RWPE2 (cell line): ENCODE measurements at regions not wholly inside any gene's neighbourhood (a gene's known extent, or its start where the extent isn't known, plus 50 kb on each side); places are given as distances from the start of the nearest gene placed in this dataset.

Source experiments
- ATAC-seq: fragments of 200-7000 bp; cut with Tn5 transposase; 3 replicates; pipeline ENCODE4 v1.9.1; 2021; ENCODE audit warnings: low read depth
- DNase-seq: peaks from one replicate; pipeline ENCODE4 v3.0.0-alpha.2; 2020; ENCODE audit warnings: low spot score
- H3K27ac ChIP-seq: fragments of 450-650 bp; 2 replicates; pipeline ENCODE4 v1.5.1; 2017; ENCODE audit warnings: mild to moderate bottlenecking; ENCODE audit not compliant: poor library complexity, severe bottlenecking
- H3K27me3 ChIP-seq: fragments of 250-450 bp; sonication (Bioruptor Pico); 2 replicates; pipeline ENCODE4 v1.5.1; 2021; ENCODE audit warnings: mild to moderate bottlenecking, moderate library complexity; ENCODE audit not compliant: insufficient read depth, poor library complexity, severe bottlenecking
- H3K36me3 ChIP-seq: fragments of 250-450 bp; sonication (Bioruptor Pico); 2 replicates; pipeline ENCODE4 v1.5.1; 2020; ENCODE audit warnings: low read depth, mild to moderate bottlenecking, moderate library complexity
- H3K4me1 ChIP-seq: fragments of 250-450 bp; sonication (Bioruptor Pico); 2 replicates; pipeline ENCODE4 v1.5.1; 2021; ENCODE audit warnings: mild to moderate bottlenecking, moderate library complexity; ENCODE audit not compliant: insufficient read depth, poor library complexity, severe bottlenecking
- H3K4me3 ChIP-seq: fragments of 250-450 bp; sonication (Bioruptor Pico); 2 replicates; pipeline ENCODE4 v1.5.1; 2021; ENCODE audit warnings: mild to moderate bottlenecking, moderate library complexity; ENCODE audit not compliant: severe bottlenecking
- H3K9me3 ChIP-seq: fragments of 250-450 bp; sonication (Bioruptor Pico); 2 replicates; pipeline ENCODE4 v1.5.1; 2021; ENCODE audit warnings: mild to moderate bottlenecking, moderate library complexity; ENCODE audit not compliant: severe bottlenecking
- TF ChIP-seq, protein P1 (sequence below): fragments of 450-650 bp; IDR thresholded peaks from one replicate; pipeline ENCODE4 v1.5.1; 2017; ENCODE audit warnings: mild to moderate bottlenecking, moderate library complexity; ENCODE audit not compliant: poor library complexity, severe bottlenecking

DNA sequence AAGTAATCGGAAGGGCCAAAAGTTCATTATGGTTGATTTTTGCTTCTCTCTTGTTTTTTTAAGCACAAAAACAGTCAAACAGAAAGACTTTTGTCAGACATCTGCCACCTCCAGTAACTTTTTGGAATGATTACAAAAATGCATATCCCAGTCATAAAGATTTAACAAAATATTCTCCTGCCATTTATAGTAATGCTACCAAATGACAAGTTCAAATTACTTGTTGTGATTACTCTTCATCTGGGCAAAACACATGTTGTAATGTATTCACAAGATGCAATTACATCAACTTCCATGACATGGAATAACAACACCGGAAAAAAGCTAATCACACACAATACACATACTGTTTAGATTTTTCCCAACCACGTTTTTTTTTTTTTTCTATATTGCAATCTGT is 1017.5 kb upstream of the TENM4 start:
- ATAC-seq = no peak
- H3K27ac ChIP-seq = no peak overlapping the region
- H3K36me3 ChIP-seq = no peaks in the 10 kb centered on the region
- no peaks in the 10 kb centered on the region for H3K4me1 ChIP-seq
- no peaks in the 10 kb centered on the region for H3K9me3 ChIP-seq
- no peaks in the 10 kb centered on the region for H3K27me3 ChIP-seq
- TF ChIP-seq, protein P1, sequence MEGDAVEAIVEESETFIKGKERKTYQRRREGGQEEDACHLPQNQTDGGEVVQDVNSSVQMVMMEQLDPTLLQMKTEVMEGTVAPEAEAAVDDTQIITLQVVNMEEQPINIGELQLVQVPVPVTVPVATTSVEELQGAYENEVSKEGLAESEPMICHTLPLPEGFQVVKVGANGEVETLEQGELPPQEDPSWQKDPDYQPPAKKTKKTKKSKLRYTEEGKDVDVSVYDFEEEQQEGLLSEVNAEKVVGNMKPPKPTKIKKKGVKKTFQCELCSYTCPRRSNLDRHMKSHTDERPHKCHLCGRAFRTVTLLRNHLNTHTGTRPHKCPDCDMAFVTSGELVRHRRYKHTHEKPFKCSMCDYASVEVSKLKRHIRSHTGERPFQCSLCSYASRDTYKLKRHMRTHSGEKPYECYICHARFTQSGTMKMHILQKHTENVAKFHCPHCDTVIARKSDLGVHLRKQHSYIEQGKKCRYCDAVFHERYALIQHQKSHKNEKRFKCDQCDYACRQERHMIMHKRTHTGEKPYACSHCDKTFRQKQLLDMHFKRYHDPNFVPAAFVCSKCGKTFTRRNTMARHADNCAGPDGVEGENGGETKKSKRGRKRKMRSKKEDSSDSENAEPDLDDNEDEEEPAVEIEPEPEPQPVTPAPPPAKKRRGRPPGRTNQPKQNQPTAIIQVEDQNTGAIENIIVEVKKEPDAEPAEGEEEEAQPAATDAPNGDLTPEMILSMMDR = no peak
- no peak for DNase-seq
- H3K4me3 ChIP-seq = no peak overlapping the region

DNA sequence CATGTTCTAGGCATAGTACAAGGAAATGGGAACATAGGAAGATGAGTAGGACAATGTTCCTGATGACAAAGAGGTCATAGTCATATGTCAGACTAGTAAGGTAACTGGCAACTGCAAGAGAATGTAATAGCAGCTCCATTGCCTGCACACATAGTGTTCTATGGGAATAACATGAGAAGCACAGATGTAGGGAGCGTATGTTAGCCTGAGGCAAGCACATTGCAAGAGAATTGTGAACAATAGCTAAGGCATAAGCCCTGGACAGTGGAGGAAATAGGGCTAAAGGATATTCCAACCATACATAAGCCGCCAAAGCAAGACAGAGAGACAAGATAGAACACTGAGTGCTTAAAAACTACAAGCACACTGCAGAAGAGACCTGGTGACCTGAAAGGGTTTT is 1017.0 kb upstream of the TENM4 start:
- Histone ChIP-seq H3K4me3 (no peak overlapping the region), H3K36me3 (no peaks in the 10 kb centered on the region), H3K9me3 (no peaks in the 10 kb centered on the region), H3K4me1 (no peaks in the 10 kb centered on the region), H3K27me3 (no peaks in the 10 kb centered on the region), H3K27ac (no peak overlapping the region)
- TF ChIP-seq, protein P1 = no peak
- ATAC-seq (no peak), DNase-seq (no peak)

DNA sequence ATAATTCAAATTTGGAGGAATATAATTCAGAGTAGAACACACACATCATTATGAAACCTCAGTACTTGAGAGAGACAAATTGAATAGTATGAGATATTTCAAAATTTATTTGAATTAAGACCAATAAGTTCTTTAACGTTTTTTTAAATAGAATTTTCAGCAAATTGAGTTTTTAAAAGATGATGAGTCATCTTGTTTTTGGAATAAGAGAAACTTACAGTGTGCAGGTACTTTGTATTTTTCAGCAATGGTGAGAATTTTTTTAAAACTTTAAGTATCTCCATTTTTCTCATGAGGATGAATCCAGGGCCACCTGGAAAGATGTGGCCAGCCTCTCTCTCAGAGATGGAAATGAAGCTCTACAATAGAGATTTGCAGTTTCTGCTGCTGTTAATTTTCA is 1015.0 kb upstream of the TENM4 start:
- TF ChIP-seq, protein P1 = no peak
- Histone ChIP-seq H3K27me3 (no peaks in the 10 kb centered on the region), H3K4me3 (no peak overlapping the region), H3K27ac (no peak overlapping the region), H3K4me1 (no peaks in the 10 kb centered on the region), H3K9me3 (no peaks in the 10 kb centered on the region), H3K36me3 (no peaks in the 10 kb centered on the region)
- ATAC-seq (no peak), DNase-seq (no peak)

DNA sequence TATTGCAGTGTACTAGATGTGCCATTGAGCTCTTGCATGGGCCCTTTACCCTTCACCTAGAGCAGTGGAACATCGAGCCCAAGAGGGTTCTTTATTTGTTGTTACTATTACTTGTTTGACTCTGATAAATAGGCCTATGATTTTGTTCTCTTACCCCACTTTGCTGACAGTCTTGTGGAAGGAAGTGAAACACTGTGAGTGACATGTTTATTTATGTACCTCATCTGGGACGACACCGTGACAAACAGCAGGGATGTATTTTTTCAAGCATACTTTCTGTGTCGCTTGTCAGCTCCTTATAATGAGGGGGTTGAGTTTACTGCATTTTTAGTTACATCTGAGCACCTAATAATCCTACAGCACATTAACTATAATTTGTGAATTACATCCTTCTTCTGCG is 1010.3 kb upstream of the TENM4 start:
- Histone ChIP-seq H3K4me3 (no peak overlapping the region), H3K27me3 (no peaks in the 10 kb centered on the region), H3K36me3 (no peaks in the 10 kb centered on the region), H3K4me1 (no peaks in the 10 kb centered on the region), H3K9me3 (no peaks in the 10 kb centered on the region), H3K27ac (no peak overlapping the region)
- TF ChIP-seq, protein P1 = no peak
- DNase-seq (no peak), ATAC-seq (no peak)

DNA sequence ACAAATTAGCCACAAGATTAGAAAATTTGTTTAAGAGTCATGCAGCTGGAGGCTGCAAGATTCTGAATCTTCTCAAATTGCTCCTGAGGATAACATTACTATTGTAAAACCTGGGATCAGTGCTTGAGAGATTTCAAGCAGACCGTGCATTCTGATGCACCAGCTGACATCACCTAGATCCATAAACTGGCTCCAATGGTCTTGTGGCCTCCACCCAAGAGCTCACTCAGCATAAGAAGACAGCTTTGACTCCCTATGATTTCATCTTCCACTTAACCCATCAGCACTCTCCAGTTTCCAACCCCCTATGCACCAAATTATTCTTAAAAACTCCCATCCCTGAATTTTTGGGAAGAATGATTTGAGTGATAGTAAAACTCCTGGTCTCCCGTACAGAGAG is 1007.9 kb upstream of the TENM4 start:
- H3K27ac ChIP-seq = no peak overlapping the region
- ATAC-seq (no peak), DNase-seq (no peak)
- TF ChIP-seq, protein P1 = no peak
- no peak overlapping the region for H3K4me3 ChIP-seq
- no peaks in the 10 kb centered on the region for H3K9me3 ChIP-seq
- H3K4me1 ChIP-seq = peaks cover 2% of the 10 kb centered on the region
- no peaks in the 10 kb centered on the region for H3K36me3 ChIP-seq
- H3K27me3 ChIP-seq = no peaks in the 10 kb centered on the region
